HL-60 (cell line): ENCODE measurements at regions not wholly inside any gene's neighbourhood (a gene's known extent, or its start where the extent isn't known, plus 50 kb on each side); places are given as distances from the start of the nearest gene placed in this dataset.
A peak's percentile ranks its signal among the peaks of the same experiment; 100 is the strongest.

Experiments
- POLR2AphosphoS5 ChIP-seq: IDR thresholded peaks from 2 replicates; pipeline ENCODE4 v1.6.1; 2012; ENCODE audit warnings: low read depth
- SPI1 ChIP-seq: IDR thresholded peaks from 2 replicates; pipeline ENCODE4 v1.6.1; 2012; ENCODE audit warnings: low read depth, mild to moderate bottlenecking, borderline replicate concordance
- TF ChIP-seq, protein P1 (sequence below): IDR thresholded peaks from one replicate; pipeline ENCODE4 v1.5.1; 2011; ENCODE audit warnings: low read length, control low read depth, inconsistent platforms; ENCODE audit not compliant: insufficient read depth
- TF ChIP-seq, protein P2 (sequence below): IDR thresholded peaks from 2 replicates; pipeline ENCODE4 v1.6.1; 2012; ENCODE audit warnings: low read depth; ENCODE audit not compliant: insufficient replicate concordance

DNA sequence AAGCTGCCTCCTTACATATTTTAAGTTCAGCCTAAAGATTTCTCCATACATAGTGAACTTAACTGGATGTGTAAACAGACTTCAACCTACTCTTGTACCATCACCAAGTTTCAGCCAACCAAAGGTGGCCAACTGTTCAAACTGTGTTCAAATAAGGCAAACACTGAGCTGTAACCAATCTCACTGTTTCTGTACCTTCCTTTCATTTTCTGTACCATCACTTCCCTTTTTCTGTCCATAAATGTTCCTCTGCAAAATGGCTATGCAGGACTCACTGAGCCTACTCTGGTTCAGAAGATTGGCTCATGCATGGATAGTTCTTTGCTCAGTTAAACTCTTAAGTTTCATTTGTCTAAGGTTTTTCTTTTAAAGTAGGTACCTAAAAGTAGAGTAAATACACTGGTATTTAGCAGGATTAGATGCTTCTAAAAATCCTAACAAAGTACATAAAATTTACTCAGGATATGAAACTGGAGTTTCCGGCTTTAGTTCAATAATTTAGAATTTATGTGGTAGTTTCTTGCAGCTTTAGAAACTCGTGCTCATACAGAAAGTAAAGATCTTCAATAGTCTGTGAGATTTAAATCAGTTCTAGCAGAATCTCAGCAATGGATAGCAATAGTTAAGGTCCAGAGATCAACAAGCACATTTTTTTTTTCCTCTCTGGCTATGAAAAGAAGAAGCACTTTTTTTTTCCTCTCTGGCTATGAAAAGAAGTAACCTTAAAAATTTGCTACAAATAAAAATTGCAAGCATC lies 282.0 kb upstream of the PPFIA2 start:
- TF ChIP-seq SPI1 (peak; percentile 97), POLR2AphosphoS5 (no peak)
- TF ChIP-seq, protein P1, sequence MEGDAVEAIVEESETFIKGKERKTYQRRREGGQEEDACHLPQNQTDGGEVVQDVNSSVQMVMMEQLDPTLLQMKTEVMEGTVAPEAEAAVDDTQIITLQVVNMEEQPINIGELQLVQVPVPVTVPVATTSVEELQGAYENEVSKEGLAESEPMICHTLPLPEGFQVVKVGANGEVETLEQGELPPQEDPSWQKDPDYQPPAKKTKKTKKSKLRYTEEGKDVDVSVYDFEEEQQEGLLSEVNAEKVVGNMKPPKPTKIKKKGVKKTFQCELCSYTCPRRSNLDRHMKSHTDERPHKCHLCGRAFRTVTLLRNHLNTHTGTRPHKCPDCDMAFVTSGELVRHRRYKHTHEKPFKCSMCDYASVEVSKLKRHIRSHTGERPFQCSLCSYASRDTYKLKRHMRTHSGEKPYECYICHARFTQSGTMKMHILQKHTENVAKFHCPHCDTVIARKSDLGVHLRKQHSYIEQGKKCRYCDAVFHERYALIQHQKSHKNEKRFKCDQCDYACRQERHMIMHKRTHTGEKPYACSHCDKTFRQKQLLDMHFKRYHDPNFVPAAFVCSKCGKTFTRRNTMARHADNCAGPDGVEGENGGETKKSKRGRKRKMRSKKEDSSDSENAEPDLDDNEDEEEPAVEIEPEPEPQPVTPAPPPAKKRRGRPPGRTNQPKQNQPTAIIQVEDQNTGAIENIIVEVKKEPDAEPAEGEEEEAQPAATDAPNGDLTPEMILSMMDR: no peak
- TF ChIP-seq, protein P2, sequence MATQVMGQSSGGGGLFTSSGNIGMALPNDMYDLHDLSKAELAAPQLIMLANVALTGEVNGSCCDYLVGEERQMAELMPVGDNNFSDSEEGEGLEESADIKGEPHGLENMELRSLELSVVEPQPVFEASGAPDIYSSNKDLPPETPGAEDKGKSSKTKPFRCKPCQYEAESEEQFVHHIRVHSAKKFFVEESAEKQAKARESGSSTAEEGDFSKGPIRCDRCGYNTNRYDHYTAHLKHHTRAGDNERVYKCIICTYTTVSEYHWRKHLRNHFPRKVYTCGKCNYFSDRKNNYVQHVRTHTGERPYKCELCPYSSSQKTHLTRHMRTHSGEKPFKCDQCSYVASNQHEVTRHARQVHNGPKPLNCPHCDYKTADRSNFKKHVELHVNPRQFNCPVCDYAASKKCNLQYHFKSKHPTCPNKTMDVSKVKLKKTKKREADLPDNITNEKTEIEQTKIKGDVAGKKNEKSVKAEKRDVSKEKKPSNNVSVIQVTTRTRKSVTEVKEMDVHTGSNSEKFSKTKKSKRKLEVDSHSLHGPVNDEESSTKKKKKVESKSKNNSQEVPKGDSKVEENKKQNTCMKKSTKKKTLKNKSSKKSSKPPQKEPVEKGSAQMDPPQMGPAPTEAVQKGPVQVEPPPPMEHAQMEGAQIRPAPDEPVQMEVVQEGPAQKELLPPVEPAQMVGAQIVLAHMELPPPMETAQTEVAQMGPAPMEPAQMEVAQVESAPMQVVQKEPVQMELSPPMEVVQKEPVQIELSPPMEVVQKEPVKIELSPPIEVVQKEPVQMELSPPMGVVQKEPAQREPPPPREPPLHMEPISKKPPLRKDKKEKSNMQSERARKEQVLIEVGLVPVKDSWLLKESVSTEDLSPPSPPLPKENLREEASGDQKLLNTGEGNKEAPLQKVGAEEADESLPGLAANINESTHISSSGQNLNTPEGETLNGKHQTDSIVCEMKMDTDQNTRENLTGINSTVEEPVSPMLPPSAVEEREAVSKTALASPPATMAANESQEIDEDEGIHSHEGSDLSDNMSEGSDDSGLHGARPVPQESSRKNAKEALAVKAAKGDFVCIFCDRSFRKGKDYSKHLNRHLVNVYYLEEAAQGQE: no peak
